ENCODE measurements at regions not wholly inside any gene's neighbourhood (a gene's known extent, or its start where the extent isn't known, plus 50 kb on each side); places are given as distances from the start of the nearest gene placed in this dataset.

GRCh38 chr6:167750956-167751358, 75.8 kb upstream of the AFDN start (continued):
- TF ChIP-seq HOMEZ (CRISPR knock-in tag; IDR thresholded peaks at IDR 0.05; ENCODE audit: low read depth) (no peak), ZNF605 (CRISPR knock-in tag; IDR thresholded peaks at IDR 0.05) (no peak), ZNF687 (CRISPR knock-in tag; IDR thresholded peaks at IDR 0.05) (peak; percentile 92), DRAP1 (CRISPR knock-in tag; IDR thresholded peaks at IDR 0.05) (no peak), TBX3 (IDR thresholded peaks at IDR 0.05; ENCODE audit: borderline replicate concordance) (peak; percentile 72), LCORL (IDR thresholded peaks at IDR 0.05) (no peak), LCORL (CRISPR knock-in tag; IDR thresholded peaks at IDR 0.05) (peak; percentile 6; the same call in 1 of the 2 replicates), TEF (CRISPR knock-in tag; IDR thresholded peaks at IDR 0.05) (peak; percentile 80; the same call in 1 of the 2 replicates), THAP11 (CRISPR knock-in tag; IDR thresholded peaks at IDR 0.05) (no peak), SMYD3 (CRISPR knock-in tag; IDR thresholded peaks at IDR 0.05) (0 out of 2 replicates have a peak, but pooled peaks have one; percentile 44), RCOR2 (CRISPR knock-in tag; IDR thresholded peaks at IDR 0.05) (0 out of 2 replicates have a peak, but pooled peaks have one; percentile 19), ZNF775 (CRISPR knock-in tag; IDR thresholded peaks at IDR 0.05; ENCODE audit: borderline replicate concordance) (no peak), ZNF652 (CRISPR knock-in tag; IDR thresholded peaks at IDR 0.05; ENCODE audit: borderline replicate concordance, low read depth) (no peak), ZNF180 (CRISPR knock-in tag; IDR thresholded peaks at IDR 0.05; ENCODE audit: borderline replicate concordance, low read depth) (no peak), ZNF780A (CRISPR knock-in tag; IDR thresholded peaks at IDR 0.05) (no peak), LRRFIP1 (CRISPR knock-in tag; conservative IDR thresholded peaks at IDR 0.05) (no peak), TBX2 (CRISPR knock-in tag; IDR thresholded peaks at IDR 0.05; ENCODE audit: borderline replicate concordance) (peak; percentile 86; the same call in 1 of the 2 replicates), SMAD3 (CRISPR knock-in tag; IDR thresholded peaks at IDR 0.05) (no peak), ZNF441 (CRISPR knock-in tag; IDR thresholded peaks at IDR 0.05; ENCODE audit: borderline replicate concordance) (no peak), SP1 (IDR thresholded peaks at IDR 0.05) (no peak), SP1 (CRISPR knock-in tag; IDR thresholded peaks at IDR 0.05) (no peak), ZNF275 (CRISPR knock-in tag; IDR thresholded peaks at IDR 0.05; ENCODE audit: borderline replicate concordance) (no peak)
